ENCODE measurements at regions not wholly inside any gene's neighbourhood (a gene's known extent, or its start where the extent isn't known, plus 50 kb on each side); places are given as distances from the start of the nearest gene placed in this dataset.
"Not testable (repeated sequence)": the region's sequence is repeated elsewhere in the genome, so short reads cannot be mapped to it uniquely, and the experiment has no call there.

GRCh38 chr9:78704153-78704552 lies 407.2 kb downstream of the PSAT1 start:
- H3K27me3 ChIP-seq (ENCODE audit: low read length); H4K20me1 ChIP-seq (ENCODE audit: low read depth, low read length); H3F3A ChIP-seq (ENCODE audit: insufficient read depth); H3K4me3 ChIP-seq (ENCODE audit: insufficient read depth, low read length, poor library complexity, severe bottlenecking); H3K36me3 ChIP-seq (ENCODE audit: low read length); H3K9me2 ChIP-seq (replicated peaks; ENCODE audit: insufficient read depth, low read length); H3K27ac ChIP-seq (ENCODE audit: low read depth, low read length); H3K79me2 ChIP-seq (ENCODE audit: insufficient read depth, low read length); H3K9me3 ChIP-seq (ENCODE audit: insufficient read depth, low read length); H2AFZ ChIP-seq (ENCODE audit: low read depth, low read length, severe bottlenecking); H3K4me2 ChIP-seq (ENCODE audit: low read depth, low read length, poor library complexity, severe bottlenecking); H3K9ac ChIP-seq (ENCODE audit: low read length): not testable (repeated sequence)
- TF ChIP-seq CTCF (IDR thresholded peaks at IDR 0.05; ENCODE audit: insufficient read depth, low read length, poor library complexity, severe bottlenecking), result peak; percentile 16

- no peak for TF ChIP-seq EZH2phosphoT487 (conservative IDR thresholded peaks at IDR 0.05; ENCODE audit: low read length)
- no peak for TF ChIP-seq CTCF (IDR thresholded peaks at IDR 0.05; ENCODE audit: insufficient read depth, low read length, poor library complexity, severe bottlenecking)
- Histone ChIP-seq H3K9me2 (replicated peaks; ENCODE audit: insufficient read depth, low read length) (no peaks in the 10 kb centered on the region), H3K79me2 (ENCODE audit: insufficient read depth, low read length) (no peaks in the 10 kb centered on the region), H3K4me2 (ENCODE audit: low read depth, low read length, poor library complexity, severe bottlenecking) (peak overlapping the region; percentile 58), H3K9me3 (ENCODE audit: insufficient read depth, low read length) (no peaks in the 10 kb centered on the region), H3F3A (ENCODE audit: insufficient read depth) (no peaks in the 10 kb centered on the region), H3K27me3 (ENCODE audit: low read length) (no peaks in the 10 kb centered on the region), H3K4me3 (ENCODE audit: insufficient read depth, low read length, poor library complexity, severe bottlenecking) (no peak overlapping the region), H3K9ac (ENCODE audit: low read length) (no peak overlapping the region), H3K27ac (ENCODE audit: low read depth, low read length) (peak overlapping the region; percentile 44), H4K20me1 (ENCODE audit: low read depth, low read length) (no peaks in the 10 kb centered on the region), H2AFZ (ENCODE audit: low read depth, low read length, severe bottlenecking) (no peak overlapping the region), H3K36me3 (ENCODE audit: low read length) (peaks cover 6% of the 10 kb centered on the region; the same call in 1 of the 2 replicates)
These were observed 410.2 kb downstream of the PSAT1 start for GRCh38 chr9:78707080-78707479.

GRCh38 chr9:78707481-78707991 lies 410.6 kb downstream of the PSAT1 start:
- Histone ChIP-seq H3K9me3 (ENCODE audit: insufficient read depth, low read length) (no peaks in the 10 kb centered on the region), H3K9me2 (replicated peaks; ENCODE audit: insufficient read depth, low read length) (no peaks in the 10 kb centered on the region), H3K27me3 (ENCODE audit: low read length) (no peaks in the 10 kb centered on the region), H3K9ac (ENCODE audit: low read length) (no peak overlapping the region), H4K20me1 (ENCODE audit: low read depth, low read length) (no peaks in the 10 kb centered on the region), H3K4me3 (ENCODE audit: insufficient read depth, low read length, poor library complexity, severe bottlenecking) (no peak overlapping the region), H3K36me3 (ENCODE audit: low read length) (peaks cover 6% of the 10 kb centered on the region; the same call in 1 of the 2 replicates), H3K27ac (ENCODE audit: low read depth, low read length) (peak overlapping the region; percentile 57), H3K79me2 (ENCODE audit: insufficient read depth, low read length) (no peaks in the 10 kb centered on the region), H3K4me2 (ENCODE audit: low read depth, low read length, poor library complexity, severe bottlenecking) (peak overlapping the region; percentile 58), H3F3A (ENCODE audit: insufficient read depth) (no peaks in the 10 kb centered on the region), H2AFZ (ENCODE audit: low read depth, low read length, severe bottlenecking) (no peak overlapping the region)
- TF ChIP-seq CTCF (IDR thresholded peaks at IDR 0.05; ENCODE audit: insufficient read depth, low read length, poor library complexity, severe bottlenecking), result no peak
- no peak for TF ChIP-seq EZH2phosphoT487 (conservative IDR thresholded peaks at IDR 0.05; ENCODE audit: low read length)
